Fibroblast of skin of abdomen (primary cell): ENCODE measurements at regions not wholly inside any gene's neighbourhood (a gene's known extent, or its start where the extent isn't known, plus 50 kb on each side); places are given as distances from the start of the nearest gene placed in this dataset.
A peak's percentile ranks its signal among the peaks of the same experiment; 100 is the strongest.
"Not testable (repeated sequence)": the region's sequence is repeated elsewhere in the genome, so short reads cannot be mapped to it uniquely, and the experiment has no call there.

Source experiments
- DNase-seq: peaks from one replicate; pipeline ENCODE4 v3.0.0-alpha.2; 2013

DNA sequence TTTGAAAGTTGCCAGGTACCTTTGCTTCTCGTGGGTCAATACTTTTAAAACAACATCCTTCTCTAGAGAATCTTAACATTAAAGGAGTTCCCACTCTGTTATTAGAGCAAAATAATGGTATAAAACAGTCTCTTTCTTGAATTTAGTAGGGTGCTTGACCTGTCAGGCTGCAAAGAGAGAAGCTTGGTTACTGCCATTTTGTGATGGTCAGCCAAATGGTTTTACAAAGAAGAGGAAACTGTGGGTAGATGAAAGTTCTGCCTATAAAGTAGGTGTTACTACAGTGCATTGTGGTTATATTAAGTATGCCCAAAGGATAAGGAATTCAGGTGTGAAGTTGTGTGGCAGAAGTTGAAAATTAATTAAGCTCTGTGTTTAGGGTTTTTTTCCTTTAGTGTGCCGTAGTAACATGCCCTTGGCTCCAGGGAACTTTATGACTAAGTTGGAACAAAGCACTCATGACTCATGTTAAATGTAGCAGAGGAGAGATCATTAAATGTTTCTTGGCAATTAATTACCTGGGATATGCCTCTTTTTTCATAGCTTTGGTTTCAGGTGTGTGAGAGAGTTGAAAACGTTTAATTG, 354.0 kb upstream of the KITLG start:
- DNase-seq, result peak; percentile 24

DNA sequence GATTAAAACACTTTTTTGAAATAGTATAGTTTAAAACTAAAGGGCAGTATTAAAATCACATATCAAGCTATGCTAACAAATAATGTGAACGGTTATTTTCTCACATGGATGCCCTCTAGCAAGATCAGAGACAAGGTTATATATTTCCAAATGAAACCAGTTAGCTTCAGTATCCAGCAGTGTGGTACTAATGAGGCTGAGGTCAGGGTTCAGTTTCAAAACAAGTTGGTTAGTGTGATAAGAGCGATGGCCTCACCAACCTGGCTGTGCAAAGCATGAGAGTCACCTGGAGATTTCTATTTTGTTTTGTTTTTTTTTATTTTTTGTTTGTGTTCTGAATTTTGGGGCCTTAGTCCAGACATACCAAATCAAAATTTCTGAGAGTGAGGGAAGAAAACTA, 352.2 kb upstream of the KITLG start:
- DNase-seq, result no peak

DNA sequence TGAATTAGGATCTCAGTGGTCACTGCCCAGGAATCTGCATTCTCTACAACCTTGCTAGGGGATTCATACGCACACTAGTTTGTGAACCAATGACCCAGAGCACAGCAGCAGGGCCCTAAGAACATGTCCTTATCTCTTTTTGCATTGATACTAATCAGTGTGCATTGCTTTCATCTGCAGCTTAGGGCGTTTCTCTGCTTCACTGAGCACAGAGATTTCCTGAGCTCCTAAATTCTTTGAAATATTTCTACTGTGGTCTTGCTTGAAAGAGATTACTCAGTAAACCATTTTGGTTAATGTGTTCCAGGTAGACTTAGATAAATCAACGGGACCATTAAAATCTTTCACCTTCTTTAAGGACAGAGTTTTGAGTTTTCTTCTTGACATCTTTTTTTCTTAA, 351.3 kb upstream of the KITLG start:
- no peak for DNase-seq

DNA sequence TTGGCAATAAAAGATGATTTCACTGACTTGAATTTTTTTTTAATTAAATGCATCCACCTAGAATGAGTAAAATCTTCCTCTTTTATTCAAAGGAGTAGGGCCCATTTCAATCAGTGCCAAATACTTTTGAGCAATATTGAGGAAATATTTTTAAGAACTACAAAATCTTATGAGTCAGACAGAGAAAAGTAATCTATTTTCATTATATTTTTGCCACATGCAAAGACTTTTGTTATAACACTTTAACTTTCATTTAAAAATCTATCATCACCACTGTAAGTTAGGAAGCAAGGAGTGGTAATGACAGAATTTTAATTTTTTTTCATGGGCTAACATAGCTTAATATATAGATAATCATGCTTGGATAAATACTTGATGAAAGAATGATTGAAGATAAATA, 345.2 kb upstream of the KITLG start:
- DNase-seq, result peak; percentile 65

DNA sequence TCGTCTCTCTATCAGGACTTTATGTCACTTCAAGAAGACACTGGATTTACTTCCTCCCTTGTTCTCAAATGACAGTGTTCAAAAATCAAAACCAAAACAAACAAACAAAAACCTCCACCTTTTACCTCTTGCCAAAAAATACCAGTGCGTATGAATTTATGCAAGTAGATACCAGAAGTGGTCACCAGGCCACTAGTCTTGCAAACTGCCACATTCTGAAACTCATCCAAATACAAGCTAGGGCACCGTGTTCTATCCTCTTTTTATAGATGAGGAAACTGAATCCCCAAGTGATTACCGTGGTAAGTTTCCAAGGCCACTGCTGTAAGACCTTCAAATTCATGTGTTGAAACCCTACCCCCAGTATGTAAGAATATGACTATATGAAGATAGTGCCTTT, 343.9 kb upstream of the KITLG start:
- no peak for DNase-seq

DNA sequence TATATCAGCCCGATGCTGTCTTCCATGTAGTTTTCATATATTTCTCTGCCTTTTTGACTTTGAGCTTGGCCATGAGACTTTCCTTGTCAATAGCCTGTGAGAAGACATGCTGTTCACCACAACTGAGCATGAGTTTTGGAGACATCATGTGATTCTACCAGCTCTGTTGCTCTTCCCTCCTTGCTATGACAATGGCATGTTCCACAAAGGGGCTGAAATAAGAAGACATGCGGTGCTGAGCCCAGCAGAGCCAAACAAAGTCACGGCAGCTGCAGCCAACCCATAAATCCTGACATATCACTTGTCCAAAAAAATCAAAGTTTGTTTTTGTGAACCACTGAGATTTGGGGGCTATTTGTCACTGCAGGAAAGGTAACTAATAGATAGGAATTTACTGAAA, 343.4 kb upstream of the KITLG start:
- no peak for DNase-seq

DNA sequence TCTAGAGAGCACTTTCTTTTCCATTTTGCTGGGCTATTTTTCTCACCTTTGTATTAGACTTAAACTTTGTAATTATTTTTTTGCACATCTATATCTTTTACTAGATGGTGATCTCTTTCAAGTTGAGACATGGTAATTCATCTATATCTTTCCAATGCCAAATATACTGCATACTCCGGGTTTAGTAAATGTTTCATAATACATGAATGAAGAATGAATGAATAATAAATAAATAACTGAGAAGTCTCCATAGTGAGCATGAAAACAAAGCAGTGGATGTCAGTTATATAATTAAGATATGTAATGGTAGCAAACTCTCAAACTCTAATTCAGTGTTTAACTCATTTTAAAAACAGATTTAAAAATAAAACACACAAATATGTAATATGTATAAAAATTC, 342.5 kb upstream of the KITLG start:
- DNase-seq, result peak; percentile 31

DNA sequence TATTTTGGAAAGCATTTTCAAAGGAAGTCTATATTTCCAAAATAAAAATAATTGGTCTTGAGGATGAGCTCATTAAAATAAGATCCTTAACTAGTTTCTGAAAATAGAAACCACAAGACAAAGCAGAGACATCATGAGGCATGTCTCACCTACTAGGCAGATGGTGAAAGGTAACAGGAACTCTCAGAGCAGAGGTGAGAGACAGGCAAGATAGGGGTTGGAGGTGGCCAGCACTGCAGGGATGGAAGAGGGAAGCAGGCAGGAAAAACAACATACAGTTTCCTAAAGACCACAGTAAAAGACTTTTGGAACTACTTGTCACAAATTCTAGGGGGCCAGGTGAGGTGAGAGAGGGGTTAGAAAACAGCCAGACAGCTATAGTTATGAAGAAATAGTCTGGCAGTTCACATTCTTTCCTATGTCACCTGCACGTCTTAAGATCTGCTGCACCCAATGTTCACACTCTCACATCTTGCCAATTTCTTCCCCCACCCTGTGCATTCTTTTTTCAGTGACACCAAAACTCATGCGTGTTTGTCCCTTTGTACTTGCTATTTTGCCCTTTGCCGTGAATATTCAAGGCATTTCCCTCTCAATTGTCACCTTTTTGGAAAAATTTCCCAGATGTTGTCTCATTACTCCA, 341.7 kb upstream of the KITLG start:
- DNase-seq, result no peak

DNA sequence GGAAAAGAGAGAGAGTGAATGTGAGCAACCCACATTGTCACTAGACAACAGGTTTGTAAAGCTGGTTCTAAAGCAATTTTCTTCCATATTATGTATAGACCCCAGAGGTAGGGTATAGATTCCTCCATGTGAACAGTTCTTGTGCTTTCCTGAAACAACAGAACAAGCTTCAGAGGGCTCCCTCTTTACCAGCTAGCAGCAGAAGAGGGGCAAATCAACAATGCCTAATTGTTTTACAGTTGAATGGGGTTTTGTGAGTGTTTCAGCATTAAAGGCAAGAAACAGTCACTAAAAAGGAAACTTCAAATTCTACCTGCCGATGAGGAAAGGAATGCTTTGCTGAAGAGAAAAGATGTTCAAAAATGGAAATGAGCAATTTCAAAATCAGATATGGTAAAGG, 341.2 kb upstream of the KITLG start:
- DNase-seq, result no peak

DNA sequence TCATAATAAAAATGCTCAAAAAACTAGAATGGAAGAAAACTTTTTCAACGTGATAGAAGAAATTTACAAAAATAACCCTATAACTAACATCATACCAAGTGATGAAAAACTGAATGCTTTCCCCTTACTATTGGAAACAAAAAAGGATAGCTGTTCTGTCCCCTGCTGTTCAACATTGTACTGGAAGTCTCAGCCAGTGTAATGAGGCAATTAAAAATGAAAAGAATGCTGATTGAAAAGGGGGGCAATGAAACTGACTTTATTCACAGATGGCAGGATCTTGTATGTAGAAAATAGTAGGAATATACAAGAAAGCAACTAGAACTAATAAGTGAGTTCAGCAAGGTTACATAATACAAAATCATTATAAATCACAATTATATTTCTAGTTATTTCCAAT, 337.9 kb upstream of the KITLG start:
- no peak for DNase-seq

DNA sequence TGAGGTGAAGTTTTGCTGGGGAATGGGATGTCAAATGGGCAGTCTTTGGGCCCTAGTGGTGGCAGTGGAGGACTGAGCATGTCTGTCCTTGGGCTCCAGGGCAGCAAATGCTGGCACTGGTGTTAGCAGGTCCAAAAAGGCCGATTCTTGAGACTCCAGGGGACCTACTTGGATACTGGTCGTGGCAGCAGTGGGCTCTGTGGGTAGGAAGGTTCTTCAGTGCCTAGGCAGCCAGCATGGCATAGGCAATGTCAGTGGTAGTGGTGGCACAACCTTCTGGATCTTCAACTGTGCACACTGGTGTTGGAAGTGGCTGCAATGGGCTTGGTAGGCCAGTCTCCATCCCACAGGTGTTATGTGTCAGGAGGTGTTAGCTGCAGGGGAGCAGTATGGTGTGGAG, 334.7 kb upstream of the KITLG start:
- DNase-seq, result no peak

DNA sequence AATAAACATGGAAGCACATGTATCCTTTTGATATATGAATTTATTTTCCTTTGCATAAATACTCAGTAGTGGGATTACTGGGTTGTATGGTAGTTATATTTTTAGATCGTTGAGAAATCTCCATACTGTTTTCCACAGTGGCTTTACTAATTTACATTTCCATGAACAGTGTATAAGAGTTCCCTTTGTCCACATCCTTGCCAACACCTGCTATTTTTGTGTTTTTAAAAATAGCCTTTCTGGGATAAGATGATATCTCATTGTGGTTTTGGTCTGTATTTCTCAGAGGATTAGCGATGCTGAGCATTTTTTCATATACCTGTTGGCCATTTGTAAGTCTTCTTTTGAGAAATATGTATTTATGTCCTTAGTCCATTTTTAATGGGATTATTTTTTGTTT, 329.2 kb upstream of the KITLG start:
- DNase-seq, result no peak

DNA sequence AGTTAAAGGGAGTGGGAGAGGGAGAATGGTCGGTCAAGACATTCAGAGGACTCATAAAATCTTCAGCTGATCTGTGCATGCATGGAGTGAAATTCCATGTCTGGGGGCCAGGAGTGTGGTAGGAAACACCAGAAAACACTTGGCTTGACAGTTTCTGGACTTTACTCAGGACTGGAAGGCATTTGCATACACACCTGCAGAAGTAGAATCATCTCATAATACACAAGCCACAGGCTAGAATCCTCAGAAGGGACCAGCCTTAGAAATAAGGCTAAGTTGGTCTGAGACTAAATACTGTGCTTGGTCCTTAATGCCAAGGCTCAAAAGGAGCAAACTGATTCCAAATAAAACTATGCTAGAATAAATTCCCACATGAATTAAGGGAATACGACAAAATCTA, 328.1 kb upstream of the KITLG start:
- DNase-seq, result no peak

DNA sequence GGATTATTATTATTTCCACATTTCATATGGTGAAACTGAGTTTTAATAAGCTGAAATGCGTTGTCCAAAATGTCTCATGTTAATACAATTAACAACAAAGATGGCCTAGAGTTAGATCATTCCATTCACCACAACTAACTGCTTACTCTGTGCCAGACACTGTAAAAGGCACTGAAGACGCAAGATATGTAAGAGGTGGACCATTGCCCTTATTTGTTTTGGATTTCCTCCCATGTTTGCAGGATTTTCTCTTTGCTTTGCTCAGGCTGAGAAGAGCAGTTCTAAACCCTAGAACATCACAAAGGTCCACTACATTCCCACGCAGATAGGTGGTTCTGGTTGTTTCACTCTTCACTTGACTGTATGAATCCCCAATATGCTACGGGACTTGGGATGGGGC, 324.4 kb upstream of the KITLG start:
- DNase-seq, result no peak

DNA sequence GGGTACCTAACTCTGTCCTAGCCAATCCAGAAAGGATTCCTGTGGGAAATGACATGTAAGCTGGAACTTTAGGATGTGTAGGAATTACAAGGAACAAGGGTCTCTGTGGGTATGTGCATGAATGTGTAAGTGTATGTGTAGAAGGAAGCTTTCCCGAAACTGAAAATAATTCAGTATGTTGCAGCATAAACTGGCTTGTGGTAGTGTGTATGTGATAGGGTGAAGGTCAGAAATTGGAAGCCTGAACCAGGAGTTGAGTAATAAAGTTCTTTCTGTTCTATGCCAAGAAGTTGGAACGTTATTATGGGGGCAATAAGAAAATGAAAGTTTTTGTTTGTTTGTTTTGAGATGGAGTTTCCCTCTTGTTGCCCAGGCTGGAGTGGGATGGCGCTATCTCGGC, 323.1 kb upstream of the KITLG start:
- no peak for DNase-seq

DNA sequence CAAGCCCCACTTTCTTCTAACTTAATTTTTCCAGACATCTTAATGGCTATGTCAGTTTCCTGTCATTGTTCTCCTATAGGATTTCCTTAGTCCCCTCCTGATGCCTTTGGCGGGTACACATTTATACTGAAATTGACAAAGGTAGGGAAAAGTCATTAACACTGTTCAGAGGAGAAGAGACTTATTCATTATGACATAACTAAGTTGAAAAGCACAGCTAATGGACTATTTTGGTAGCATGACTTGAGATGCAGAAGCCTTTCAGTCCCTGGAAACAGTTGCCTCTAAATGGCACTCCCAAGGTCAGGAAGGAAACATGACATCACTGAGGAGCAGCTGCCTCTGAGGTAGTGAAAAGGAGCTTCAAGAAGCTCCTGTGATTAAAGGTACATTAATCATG, 317.5 kb upstream of the KITLG start:
- no peak for DNase-seq

DNA sequence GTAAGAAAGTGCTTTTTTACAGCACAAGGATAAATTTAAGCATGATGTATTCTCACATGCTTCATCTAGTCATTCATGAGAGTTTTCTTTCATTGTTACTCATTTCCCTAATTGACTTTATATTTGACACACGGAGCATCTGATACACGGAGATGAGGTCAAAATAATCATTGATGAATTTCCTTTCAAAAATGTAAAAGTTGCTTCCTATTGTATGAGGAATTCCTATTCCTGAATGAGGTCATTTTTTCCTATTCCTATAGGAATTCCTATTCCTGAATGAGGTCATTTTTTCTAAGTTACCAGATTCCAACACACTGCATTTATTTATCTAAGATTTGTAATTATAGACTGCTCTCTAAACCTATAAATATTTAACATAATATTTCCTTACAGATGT, 316.7 kb upstream of the KITLG start:
- DNase-seq, result peak; percentile 68

DNA sequence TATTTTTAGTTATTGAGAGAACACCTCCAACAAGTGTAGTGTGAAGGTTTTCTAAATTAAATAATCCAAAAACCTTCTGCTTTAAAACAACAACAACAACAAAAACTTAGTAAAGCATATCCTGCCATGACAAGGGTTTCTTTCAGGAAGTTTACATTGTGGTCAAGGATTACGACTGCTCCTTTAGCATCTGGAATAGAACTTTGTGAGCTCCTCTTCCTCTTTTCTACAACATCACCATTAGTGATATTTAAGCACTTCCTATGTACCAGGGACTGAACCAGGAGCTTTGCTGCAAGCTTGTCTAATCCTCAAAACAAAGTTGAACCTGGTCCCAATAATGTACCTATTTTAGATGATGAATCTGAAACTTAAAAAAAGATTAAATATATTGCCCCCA, 315.4 kb upstream of the KITLG start:
- no peak for DNase-seq

DNA sequence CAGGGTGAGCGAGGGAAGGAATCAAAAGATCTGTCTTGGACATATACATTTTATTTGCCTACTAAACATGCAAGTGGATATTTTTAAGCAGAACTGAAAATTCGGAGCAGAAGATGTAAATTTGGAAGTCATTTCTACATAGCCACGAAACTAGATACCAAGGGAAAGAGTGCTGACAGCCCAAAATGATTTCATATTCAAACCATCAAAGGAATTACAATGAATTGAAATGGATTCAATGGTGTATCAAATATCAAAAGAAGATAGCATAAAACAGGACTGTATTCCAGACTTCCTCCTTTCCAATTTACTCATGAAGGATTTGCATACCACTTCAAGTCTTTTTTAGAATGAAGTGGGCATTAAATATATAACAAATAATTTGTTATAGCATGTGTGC, 313.5 kb upstream of the KITLG start:
- peak; percentile 32 for DNase-seq

DNA sequence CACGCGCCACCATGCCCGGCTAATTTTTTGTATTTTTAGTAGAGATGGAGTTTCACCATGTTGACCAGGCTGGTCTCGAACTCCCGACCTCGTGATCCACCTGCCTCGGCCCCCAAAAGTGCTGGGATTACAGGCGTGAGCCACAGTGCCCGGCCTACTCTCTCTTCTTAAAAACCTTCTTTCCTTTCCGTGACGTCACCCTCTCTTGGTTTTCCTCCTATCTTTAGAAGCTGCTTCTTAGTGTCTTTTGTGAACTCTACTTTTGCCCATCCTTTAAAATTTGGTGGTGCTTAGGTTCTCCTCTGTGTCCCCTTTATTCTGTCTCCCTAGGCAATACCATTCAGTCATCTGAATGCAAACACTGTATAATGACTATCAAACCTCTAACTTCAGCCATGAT, 311.2 kb upstream of the KITLG start:
- not testable (repeated sequence) for DNase-seq

DNA sequence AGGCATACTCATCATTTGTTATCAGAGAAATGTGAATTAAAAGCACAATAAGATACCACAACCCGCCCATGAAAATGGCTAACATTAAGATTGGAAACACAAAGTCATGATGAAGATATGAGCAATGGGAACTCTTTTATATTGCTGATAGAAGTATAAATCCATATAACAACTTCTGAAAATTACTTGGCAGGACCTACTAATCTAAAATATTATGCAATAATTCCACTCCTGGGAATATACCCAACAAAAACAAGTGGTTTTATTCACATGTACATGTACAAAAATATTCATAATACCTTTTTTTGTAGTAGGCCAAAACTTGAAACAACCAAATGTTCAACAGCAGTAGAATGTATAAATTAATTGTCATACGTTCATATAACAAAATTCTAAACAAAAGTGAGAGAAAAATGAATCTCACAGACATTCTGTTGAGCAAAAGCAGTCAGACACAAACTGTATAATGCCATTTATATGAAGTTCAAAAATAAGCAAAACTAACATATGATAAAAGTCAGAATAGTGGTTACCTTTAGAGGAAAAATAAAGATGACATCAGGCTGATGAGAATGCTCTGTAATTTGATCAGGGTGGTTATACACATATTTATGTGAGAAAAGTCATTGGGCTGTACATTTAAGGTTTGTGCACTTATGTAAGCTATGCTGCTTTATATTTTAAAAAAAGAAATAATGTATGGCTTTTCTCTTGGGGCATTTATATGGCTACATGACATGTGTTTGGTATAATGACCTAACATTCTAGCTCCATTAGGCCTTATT, 309.2 kb upstream of the KITLG start:
- DNase-seq, result peak; percentile 50

DNA sequence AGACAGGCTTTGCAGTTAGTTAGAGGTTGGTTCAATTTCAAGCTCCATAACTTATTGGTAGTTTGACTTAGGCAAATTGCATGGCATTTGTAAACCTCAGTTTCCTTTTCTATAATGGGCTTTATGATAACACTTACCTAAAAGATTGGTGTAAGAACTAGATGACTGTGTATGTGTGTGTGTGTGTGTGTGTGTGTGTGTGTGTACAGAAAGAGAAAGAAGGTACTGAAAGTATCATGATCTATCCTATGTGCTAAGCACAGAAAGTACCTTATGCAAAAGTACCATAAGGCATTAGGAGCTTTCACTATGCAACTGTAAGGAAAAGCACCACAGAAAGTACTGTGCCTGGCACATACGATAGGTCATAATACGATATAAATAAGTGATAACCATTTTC, 304.3 kb upstream of the KITLG start:
- no peak for DNase-seq

DNA sequence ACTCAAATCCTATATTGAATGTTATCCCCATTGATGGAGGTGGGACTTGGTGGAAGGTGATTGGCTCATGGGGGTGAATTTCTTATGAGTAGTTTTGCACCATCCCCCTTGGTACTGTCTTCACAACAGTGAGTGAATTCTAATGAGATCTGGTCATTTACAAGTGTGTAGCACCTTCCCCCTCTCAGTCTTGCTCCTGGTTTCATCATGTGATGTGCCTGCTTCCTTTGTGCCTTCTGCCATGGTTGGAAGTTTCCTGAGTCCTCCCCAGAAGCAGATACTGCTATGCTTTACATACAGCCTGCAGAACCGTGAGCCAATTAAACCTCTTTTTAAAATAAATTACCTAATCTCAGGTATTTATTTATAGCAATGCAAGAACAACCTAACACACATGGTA, 302.4 kb upstream of the KITLG start:
- no peak for DNase-seq

DNA sequence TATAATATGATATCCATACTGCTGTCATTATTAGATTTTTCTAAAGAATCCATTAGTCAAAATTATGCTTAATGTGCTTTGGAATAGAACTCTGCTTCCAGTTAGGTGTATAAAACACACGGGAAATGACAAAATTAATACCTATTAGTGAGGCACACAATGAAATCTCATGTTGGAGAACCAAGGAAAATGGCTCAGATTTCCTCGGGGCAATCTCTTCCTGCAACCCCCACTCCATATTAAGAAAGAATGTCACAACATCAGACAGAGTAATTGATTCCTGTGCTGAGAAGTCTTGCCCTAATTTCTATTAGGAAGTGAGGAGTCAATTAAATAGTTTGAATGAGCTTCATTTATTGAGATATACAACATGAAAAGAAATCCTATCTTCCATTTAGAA, 299.8 kb upstream of the KITLG start:
- DNase-seq, result no peak
